Astrocyte (in vitro differentiated cells and primary cell): ENCODE measurements at regions not wholly inside any gene's neighbourhood (a gene's known extent, or its start where the extent isn't known, plus 50 kb on each side); places are given as distances from the start of the nearest gene placed in this dataset.

Experiments
- DNase-seq: peaks from one replicate; pipeline ENCODE4 v3.0.0-alpha.2; 2010; ENCODE audit warnings: low read depth
- FAIRE-seq: peaks from 2 replicates; lab custom pipeline; 2011; peaks lifted over from hg19 to GRCh38; lab: Jason Lieb, UNC
- H2AFZ ChIP-seq: 2 replicates; pipeline ENCODE4 v1.6.0; 2012; ENCODE audit warnings: low read depth, low read length, inconsistent platforms
- H3K27ac ChIP-seq: 2 replicates; pipeline ENCODE4 v1.5.1; 2011; ENCODE audit warnings: low read depth, low read length, inconsistent platforms
- H3K27me3 ChIP-seq: 2 replicates; pipeline ENCODE4 v1.6.0; 2011; ENCODE audit warnings: low read length, inconsistent platforms; ENCODE audit not compliant: insufficient read depth
- H3K36me3 ChIP-seq: 2 replicates; pipeline ENCODE4 v1.5.1; 2011; ENCODE audit warnings: low read length, inconsistent platforms; ENCODE audit not compliant: insufficient read depth
- H3K4me1 ChIP-seq: 2 replicates; pipeline ENCODE4 v1.5.1; 2011; ENCODE audit warnings: low read length, inconsistent platforms; ENCODE audit not compliant: insufficient read depth
- H3K4me2 ChIP-seq: 2 replicates; pipeline ENCODE4 v1.6.0; 2012; ENCODE audit warnings: low read length, inconsistent platforms
- H3K4me3 ChIP-seq: 2 replicates; pipeline ENCODE4 v1.5.1; 2011; ENCODE audit warnings: low read depth, mild to moderate bottlenecking, low read length, inconsistent platforms; ENCODE audit not compliant: insufficient read depth
- H3K79me2 ChIP-seq: 2 replicates; pipeline ENCODE4 v1.6.0; 2012; ENCODE audit warnings: mild to moderate bottlenecking, low read length, inconsistent platforms; ENCODE audit not compliant: insufficient read depth
- H3K9ac ChIP-seq: 2 replicates; pipeline ENCODE4 v1.6.0; 2012; ENCODE audit warnings: mild to moderate bottlenecking, low read length, inconsistent platforms
- H3K9me3 ChIP-seq: 2 replicates; pipeline ENCODE4 v1.5.1; 2012; ENCODE audit warnings: low read depth, mild to moderate bottlenecking, low read length, inconsistent platforms; ENCODE audit not compliant: insufficient read depth
- H4K20me1 ChIP-seq: 2 replicates; pipeline ENCODE4 v1.6.0; 2012; ENCODE audit warnings: low read length, inconsistent platforms; ENCODE audit not compliant: insufficient read depth
- H3K27ac Mint-ChIP-seq: one replicate; pipeline ENCODE4 v1.8.0; 2021; ENCODE audit warnings: mild to moderate bottlenecking, mixed read lengths; ENCODE audit not compliant: unreplicated experiment
- H3K27me3 Mint-ChIP-seq: one replicate; pipeline ENCODE4 v1.8.0; 2021; ENCODE audit warnings: low read depth, mixed read lengths; ENCODE audit not compliant: unreplicated experiment
- H3K36me3 Mint-ChIP-seq: one replicate; pipeline ENCODE4 v1.8.0; 2021; ENCODE audit warnings: low read depth, mixed read lengths; ENCODE audit not compliant: unreplicated experiment
- H3K4me1 Mint-ChIP-seq: one replicate; pipeline ENCODE4 v1.8.0; 2021; ENCODE audit warnings: low read depth, mixed read lengths; ENCODE audit not compliant: unreplicated experiment
- H3K4me3 Mint-ChIP-seq: one replicate; pipeline ENCODE4 v1.8.0; 2021; ENCODE audit warnings: mild to moderate bottlenecking, moderate library complexity, mixed read lengths; ENCODE audit not compliant: unreplicated experiment
- H3K9me3 Mint-ChIP-seq: one replicate; pipeline ENCODE4 v1.8.0; 2021; ENCODE audit warnings: mild to moderate bottlenecking, mixed read lengths; ENCODE audit not compliant: unreplicated experiment
- CTCF ChIP-seq: IDR thresholded peaks from 2 replicates; pipeline ENCODE4 v1.5.1; 2011; ENCODE audit warnings: low read depth, mild to moderate bottlenecking, inconsistent platforms, low read length, moderate library complexity; ENCODE audit not compliant: insufficient read depth
- EZH2 ChIP-seq: IDR thresholded peaks from 2 replicates; pipeline ENCODE4 v1.6.1; 2012; ENCODE audit warnings: mild to moderate bottlenecking, low read length, inconsistent platforms; ENCODE audit not compliant: insufficient read depth

- Mint-ChIP-seq H3K9me3 (peaks cover 6% of the 10 kb centered on the region), H3K36me3 (no peaks in the 10 kb centered on the region), H3K4me3 (no peak overlapping the region), H3K4me1 (no peaks in the 10 kb centered on the region), H3K27ac (no peak overlapping the region), H3K27me3 (peaks cover 9% of the 10 kb centered on the region)
- no peak overlapping the region for H3K27ac ChIP-seq
- FAIRE-seq (no peak), DNase-seq (no peak)
- no peak overlapping the region for H3K4me3 ChIP-seq
- no peak overlapping the region for H3K9ac ChIP-seq
- H3K9me3 ChIP-seq, result no peaks in the 10 kb centered on the region
- no peaks in the 10 kb centered on the region for H3K36me3 ChIP-seq
- no peak overlapping the region for H2AFZ ChIP-seq
- H4K20me1 ChIP-seq, result no peaks in the 10 kb centered on the region
- H3K27me3 ChIP-seq, result no peaks in the 10 kb centered on the region
- no peaks in the 10 kb centered on the region for H3K4me1 ChIP-seq
- TF ChIP-seq EZH2, result no peak
- H3K79me2 ChIP-seq, result no peaks in the 10 kb centered on the region
- H3K4me2 ChIP-seq, result no peak overlapping the region
These were observed 83.9 kb upstream of the GPR6 start for GRCh38 chr6:109894181-109894580.

GRCh38 chr6:109896341-109896740, 81.8 kb upstream of the GPR6 start:
- Histone ChIP-seq H2AFZ (no peak overlapping the region), H3K36me3 (no peaks in the 10 kb centered on the region), H3K27me3 (no peaks in the 10 kb centered on the region), H3K79me2 (no peaks in the 10 kb centered on the region), H3K4me2 (no peak overlapping the region), H4K20me1 (no peaks in the 10 kb centered on the region), H3K4me1 (no peaks in the 10 kb centered on the region), H3K27ac (no peak overlapping the region), H3K9me3 (no peaks in the 10 kb centered on the region), H3K9ac (no peak overlapping the region), H3K4me3 (no peak overlapping the region)
- DNase-seq (peak; percentile 72), FAIRE-seq (no peak)
- no peak overlapping the region for H3K27ac Mint-ChIP-seq
- peaks cover 7% of the 10 kb centered on the region for H3K27me3 Mint-ChIP-seq
- no peak overlapping the region for H3K4me3 Mint-ChIP-seq
- peaks cover 3% of the 10 kb centered on the region for H3K9me3 Mint-ChIP-seq
- TF ChIP-seq EZH2 (no peak), CTCF (no peak)
- no peaks in the 10 kb centered on the region for H3K4me1 Mint-ChIP-seq
- no peaks in the 10 kb centered on the region for H3K36me3 Mint-ChIP-seq

- Mint-ChIP-seq H3K27ac (no peak overlapping the region), H3K4me3 (no peak overlapping the region), H3K4me1 (peaks cover 3% of the 10 kb centered on the region), H3K27me3 (peaks cover 4% of the 10 kb centered on the region), H3K36me3 (no peaks in the 10 kb centered on the region), H3K9me3 (peaks cover 3% of the 10 kb centered on the region)
- Histone ChIP-seq H3K9ac (no peak overlapping the region), H3K27me3 (no peaks in the 10 kb centered on the region), H3K4me3 (no peak overlapping the region), H3K9me3 (no peaks in the 10 kb centered on the region), H3K4me1 (no peaks in the 10 kb centered on the region), H2AFZ (no peak overlapping the region), H4K20me1 (no peaks in the 10 kb centered on the region), H3K36me3 (no peaks in the 10 kb centered on the region), H3K79me2 (no peaks in the 10 kb centered on the region), H3K27ac (no peak overlapping the region), H3K4me2 (no peak overlapping the region)
- TF ChIP-seq CTCF, result no peak
- TF ChIP-seq EZH2, result no peak
- FAIRE-seq, result no peak
- DNase-seq, result peak; percentile 0
These were observed 81.1 kb upstream of the GPR6 start for GRCh38 chr6:109897025-109897424.
